Right forelimb (tissue), 1 donor: ENCODE measurements at regions not wholly inside any gene's neighbourhood (a gene's known extent, or its start where the extent isn't known, plus 50 kb on each side); places are given as distances from the start of the nearest gene placed in this dataset.
A peak's percentile ranks its signal among the peaks of the same experiment; 100 is the strongest.

Experiments
- DNase-seq: peaks from one replicate; pipeline ENCODE4 v3.0.0-alpha.2; 2018

DNA sequence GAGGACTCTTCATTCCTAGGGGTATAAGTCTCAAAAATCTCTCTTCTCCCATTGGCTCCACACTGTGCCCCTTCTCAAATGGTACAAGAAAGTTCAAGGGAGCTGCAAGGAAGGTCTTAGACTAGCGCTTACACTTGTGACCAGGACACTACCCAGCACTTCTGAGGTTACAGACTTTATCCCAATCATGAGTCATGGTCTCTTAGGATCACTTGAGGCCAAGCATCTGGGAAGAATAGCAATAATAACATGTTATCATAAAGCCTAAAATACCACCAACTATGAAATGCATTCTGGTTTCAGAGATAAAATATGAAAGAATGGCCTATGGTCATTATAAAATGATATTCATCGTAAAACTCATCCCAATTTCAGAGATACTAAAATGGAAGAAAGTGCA, 309.9 kb upstream of the PKDCC start:
- no peak for DNase-seq

DNA sequence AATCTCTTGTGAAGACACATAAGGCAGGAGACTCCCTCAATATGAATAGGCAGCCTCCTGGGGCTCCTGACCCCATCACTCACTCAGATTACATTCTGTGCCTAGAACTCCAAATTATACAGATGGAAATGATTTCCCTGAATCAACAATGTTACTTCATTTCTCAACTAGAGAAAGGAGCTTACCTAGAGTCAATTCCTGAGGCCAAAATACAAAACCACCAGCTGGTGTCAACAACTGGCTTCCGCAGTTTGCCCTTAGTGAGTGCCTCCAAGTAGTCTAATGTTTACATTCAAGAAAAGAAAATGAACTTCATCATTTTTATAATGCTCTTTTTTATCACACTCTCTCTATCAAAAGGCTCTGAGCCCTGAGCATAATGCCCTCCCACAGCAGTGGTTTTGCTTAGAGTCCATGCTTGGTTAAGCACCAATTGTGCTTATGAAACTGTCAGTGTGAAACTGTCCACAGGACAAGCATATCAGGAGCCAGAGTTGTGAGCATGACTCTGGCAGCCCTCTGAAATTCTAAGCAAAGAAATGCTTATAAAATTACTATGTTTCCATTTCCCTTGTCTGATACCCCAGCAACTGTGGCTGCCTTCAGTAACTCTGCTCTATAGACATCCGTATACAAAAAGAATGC, 305.7 kb upstream of the PKDCC start:
- DNase-seq, result no peak

DNA sequence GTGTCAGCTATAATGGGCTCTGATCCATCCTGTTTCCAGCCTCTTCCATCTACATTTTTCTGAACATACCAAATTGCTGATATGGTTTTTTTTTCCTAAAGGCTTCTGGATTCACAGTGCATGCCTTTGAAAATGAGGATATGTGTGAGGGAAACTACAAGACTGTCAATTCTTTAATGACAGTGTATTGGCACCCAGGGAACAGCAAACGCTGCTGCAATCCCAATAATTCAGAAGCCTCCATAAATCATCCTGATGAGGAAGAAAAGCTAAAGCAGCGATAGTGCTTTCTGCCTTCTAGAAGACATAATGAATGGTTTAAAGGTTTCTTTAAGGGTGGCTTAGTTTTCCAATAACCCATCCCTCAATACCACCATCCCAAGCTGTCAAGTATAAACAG, 304.5 kb upstream of the PKDCC start:
- DNase-seq, result no peak

DNA sequence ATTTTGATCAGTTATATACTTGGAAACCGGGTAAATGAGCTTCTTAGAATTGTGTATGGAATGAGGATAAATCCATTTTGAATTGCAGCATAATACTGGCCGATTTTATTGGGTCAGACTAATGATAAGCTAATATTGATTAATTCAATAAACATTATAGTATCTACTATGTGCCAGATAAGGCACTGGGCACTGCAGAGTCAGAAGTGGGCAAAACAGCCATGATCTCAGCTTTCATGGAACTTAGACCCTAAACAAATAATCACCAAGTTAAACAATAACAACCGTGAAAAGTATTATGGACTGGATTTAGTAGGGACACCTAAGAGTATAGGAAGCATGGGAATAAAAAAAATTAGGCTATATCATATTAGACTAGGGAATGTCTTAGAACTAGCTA, 297.0 kb upstream of the PKDCC start:
- DNase-seq, result no peak

DNA sequence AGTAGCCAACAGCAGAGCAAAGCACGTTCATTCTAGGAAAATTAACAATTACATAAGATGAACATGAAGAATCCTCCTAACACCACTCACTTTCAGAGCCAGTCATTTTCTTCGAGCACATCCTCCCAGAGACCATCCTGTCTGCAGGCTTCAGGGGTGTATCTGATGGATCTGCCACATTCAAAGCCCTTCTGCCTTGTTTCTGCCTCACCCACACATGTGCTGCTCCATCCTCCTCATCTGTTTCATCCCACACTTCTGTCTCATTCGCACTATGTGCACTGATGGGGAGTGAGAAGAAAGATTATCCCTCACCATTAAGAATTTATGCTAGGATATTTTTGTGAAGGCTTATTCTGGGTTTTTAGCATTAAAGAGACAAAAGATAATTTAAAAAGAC, 287.9 kb upstream of the PKDCC start:
- DNase-seq, result no peak

DNA sequence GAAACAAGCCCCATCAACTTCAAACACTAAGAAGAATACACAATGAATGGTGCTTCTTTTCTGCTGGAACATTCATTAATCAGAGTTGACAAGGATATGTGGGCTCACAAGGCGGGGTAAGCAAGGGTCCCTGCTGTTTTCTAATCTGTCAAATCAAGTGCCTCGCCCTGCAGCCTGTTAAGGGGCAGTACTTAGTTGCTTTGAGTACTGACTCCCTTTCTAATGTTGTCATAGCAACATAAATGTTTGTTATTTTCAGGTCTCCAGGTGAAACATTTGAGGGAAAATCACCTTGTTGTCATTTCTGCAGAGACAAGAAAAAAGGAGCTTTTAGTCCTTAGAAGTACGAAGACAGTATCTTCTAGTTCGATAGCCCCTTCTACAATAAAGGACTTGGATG, 284.7 kb upstream of the PKDCC start:
- no peak for DNase-seq

DNA sequence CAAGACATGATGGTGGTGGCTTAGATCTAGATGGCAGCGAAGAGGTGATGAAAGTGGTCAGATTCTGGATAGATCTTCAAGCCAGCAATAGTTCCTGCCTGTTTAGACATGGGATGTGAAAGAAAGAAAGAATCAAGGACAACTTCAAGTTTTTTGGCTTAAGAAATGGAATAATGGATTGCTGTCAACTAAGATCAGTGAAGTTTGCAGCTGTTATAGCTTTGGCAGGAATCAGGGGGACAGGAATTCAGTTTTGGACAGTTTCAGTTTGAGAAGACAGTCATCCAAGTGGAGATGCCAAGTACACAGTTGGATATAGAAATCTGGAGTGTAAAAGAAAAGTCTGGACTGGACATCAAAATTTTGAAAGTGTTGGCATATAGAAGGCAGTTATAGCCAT, 283.7 kb upstream of the PKDCC start:
- no peak for DNase-seq

DNA sequence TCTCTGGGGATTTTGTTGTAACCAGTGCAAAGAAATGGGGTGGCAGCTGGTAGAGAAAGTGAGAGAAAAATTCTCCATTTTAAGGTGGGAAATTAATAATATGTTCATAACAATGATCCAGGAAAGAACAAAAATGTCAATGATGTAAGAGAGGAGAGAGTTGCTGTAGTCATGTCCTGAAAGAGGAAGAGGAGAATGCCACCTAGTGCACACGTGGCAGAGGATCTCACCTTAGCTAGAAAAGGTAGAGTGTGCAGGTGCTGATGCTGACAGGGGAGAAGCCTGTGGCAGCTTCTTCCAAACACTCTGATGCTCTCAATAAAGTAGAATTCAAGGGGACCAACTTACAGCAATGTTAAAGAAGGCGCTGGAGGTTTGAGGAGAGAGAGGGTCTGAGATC, 282.9 kb upstream of the PKDCC start:
- no peak for DNase-seq

DNA sequence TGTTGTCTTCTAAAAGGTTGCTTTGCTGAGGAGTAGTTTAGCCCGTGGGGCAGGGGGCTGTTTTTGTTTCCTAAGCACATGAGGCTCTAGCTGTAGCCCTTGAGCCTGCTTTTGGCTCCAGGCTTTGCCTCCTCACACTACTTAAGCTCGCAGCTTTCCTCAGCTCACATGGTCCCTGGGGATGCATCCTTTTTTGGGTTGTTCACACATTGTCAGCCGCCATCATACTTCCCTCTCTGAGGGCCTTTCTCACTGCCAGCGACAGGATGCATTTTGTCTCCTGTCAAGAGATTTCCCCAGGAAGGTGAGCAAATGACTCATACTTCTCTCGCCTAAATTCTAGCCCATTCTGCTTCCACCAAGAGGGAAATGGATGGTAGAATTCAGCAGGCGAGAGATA, 279.5 kb upstream of the PKDCC start:
- DNase-seq, result no peak

DNA sequence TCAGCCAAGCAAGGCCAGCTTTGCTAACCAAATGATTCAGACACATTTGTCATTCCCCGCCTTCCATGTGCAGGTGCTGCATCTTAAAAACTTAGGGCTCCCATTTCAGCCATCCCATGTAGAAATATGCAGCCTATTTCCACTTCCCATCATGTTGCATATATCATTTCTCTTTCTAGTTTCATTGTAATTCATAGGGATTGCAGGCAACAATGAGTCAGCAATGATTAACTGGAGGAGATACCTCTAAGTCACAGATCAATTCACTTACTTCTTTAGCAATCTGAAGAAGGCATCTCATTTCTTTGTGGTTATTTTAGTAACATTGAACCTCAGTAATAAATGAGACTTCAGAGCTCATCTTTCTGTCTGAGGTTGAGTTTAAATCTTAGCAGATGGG, 276.1 kb upstream of the PKDCC start:
- DNase-seq, result no peak

DNA sequence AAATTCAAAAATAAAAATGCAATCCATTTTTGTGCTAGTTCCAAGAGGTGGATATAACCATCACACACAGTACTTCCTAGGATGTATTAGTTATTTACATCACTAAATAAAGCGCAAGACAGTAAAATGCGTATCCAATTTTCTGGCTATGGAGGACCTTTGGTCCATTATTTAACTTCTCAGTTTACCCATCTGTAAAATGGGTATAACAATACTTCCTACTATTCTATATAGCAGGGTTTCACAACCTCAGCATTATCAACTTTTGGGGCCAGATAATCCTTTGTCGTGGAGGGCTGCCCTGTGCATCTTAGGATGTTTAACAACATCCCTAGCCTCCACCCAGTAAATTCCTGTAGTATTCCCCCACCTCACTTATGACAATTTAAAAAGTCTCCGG, 275.1 kb upstream of the PKDCC start:
- DNase-seq, result no peak

DNA sequence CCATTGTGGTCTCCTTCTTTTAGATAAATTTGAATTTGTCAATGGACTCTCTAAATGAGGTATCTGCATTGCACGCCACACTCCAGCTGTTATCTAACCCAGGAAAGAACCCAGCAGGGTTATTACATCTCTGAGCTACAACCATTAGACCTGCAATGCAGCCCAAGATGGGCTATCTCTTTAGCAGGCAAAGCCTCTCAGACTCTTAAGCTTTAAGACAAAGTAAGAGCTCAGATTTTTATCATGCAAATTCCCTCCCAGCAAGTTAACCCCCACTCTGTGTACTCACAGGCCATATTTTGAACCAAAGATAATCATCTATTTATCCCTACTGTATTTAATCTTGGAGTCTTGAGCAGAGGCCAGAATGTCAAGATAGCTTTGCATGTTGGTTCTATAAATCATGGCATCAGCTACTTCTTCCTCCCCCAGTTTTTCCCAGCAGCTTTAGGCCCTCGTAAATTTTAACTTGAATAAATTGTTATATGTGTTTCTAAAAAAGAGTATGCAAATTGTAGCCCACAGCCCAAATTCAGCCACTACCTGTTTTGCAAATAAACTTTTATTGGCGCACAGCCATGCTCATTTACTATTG, 273.7 kb upstream of the PKDCC start:
- no peak for DNase-seq

DNA sequence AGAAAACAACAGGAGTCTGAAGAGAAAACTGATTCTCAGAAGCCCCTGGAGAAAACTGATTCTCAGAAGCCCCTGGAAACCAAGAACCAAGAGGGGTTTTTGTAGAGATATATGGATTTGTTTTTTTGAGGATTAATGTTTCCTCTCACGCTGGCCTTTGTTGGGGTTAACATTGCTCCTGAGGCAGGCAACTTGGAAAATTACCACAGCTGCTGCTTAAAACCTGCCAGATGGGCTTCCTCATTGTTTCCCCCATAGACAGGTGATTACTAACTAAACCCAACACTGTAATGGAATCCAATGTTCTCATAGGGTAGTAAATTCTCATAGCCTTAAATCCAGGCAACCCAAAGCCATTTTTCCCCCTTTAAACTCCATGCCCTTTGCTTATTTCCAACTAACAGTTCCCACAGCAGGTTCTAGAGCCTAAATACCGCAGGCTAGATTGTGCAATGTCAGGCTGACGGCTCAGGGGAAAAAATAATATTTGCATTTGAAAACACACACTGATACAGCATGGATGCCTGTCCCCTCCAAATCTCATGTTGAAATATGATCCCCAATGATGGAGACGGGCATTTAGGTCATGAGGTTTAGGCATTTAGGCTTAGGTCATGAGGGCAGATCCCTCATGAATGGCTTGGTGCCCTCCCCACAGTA, 272.3 kb upstream of the PKDCC start:
- no peak for DNase-seq

DNA sequence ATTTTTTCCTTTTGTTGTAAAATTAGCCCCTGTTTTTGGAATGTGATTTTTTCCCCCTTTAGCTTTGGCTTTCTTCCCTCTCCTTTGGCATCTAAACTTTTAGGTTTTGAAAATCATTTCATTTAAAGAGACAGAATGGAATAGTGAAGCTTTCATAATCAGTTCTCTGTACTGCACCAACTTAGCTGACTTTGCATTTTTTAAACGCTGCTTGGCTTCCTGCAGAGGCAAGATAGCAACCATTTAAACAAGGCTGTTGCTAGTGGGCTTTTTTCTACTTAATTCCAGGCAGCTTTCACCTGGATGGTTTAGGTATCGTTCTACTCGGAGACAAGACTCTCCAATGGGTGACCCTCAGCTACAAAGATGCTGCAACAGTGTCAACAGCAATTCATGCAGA, 267.9 kb upstream of the PKDCC start:
- DNase-seq, result no peak

DNA sequence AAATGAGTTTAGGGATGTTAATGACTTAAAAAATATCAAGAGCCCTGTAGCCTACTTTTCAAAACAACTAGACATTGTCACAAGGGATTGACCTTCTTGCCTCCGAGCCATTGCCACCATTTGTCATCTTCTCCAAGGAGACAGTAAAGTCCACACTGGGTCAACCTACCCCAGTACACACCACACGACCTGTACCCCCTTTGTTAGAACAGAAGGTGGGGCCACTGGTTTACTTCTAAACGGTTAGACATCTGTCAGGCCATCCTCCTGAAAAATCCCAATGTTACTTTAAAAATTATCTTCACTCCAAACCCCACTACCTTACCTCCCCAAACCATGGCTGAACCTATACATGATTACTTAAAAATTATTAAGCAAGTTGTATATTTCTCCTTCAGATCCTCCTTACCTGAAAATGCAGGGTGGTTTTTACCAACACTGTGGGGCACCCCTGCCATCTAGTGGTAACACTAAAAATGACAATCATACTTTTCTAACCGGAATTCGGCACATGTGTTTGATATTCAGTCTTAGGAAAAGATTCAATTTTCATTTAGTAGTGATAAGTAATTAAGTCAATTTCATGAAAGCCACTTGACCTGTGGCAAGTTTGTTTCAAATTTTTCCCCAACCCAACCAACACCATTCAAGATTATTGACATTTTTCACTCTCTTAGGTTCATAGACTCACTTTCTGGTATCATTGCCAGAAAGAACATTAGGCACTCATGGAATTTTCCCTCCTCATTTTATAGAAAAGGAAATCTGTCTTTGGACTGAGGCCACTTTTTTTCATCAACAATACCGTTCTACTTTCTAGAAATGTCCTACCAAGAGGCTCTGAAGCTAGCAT, 265.3 kb upstream of the PKDCC start:
- DNase-seq, result no peak

DNA sequence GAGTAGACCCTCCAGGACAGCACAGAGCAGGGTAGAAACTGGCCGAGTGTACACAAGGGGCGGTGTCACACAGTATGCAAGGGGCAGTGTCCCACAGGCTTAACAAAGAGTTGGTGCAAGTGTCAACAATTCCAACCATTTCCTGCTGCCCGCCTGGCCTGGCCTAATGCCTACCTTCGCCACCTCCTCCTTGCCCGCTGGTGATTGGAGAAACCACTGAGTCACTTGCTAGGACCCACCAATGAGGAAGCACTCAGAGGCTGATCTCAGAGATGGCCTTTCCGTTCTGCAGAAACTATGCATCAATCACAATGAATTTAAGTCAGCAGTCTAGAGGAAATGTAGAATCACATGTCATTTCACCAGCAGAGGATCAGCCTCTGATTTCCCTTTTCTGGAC, 263.3 kb upstream of the PKDCC start:
- DNase-seq, result no peak

DNA sequence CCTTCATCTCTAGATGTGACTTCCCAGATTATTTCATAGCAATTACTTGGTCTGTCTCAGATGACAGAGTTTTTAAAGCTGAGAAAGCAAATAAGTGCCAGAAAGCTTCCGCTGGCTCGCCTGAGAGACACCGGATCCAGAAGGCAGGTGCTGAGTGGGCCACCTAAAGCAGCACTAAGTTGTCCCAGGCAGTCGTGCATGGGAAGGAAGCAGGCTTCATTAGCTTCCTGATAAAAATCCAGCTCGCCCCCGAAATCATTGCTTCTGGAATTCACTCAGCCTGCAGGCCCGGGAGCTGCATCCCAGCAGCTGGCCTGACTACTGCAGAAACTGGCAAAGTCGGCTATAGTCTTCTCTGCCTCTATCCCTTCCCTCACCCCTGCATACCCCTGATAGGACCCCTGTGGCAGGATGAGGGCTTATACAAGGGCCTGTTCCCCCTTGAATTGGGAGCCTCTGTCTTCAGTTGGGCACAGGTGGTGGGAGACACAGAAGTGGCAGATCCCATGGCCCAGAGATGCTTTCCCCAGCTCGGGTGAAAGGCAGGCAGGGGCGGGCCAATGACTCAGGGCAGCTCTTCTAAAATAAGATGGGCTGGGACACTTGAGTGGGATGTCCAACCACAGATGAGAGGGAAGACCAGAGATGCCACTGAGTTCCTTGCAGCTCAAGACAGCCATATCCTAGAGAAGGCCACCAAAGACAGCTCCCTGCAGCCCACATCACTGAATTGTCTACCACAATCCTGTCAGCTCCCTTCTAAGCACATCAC, 262.4 kb upstream of the PKDCC start:
- DNase-seq, result no peak

DNA sequence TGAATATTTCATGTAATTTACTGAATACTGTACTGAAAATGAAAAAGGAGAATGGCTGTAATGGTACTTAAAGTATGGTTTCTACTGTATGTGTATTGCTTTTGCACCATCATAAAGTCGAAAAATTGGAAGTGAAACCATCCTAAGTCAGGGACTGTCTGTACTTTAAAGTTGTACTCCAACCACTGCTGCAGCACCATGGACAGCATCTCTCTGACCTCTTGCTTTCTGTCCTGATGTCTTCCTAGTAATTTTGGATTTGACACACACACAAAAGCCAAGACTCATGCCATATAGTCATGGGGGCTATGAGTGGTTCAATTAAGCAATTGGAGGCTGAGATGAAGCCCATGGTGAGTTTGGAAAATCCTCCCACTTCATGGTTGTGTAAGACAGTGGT, 256.3 kb upstream of the PKDCC start:
- peak; percentile 61 for DNase-seq

DNA sequence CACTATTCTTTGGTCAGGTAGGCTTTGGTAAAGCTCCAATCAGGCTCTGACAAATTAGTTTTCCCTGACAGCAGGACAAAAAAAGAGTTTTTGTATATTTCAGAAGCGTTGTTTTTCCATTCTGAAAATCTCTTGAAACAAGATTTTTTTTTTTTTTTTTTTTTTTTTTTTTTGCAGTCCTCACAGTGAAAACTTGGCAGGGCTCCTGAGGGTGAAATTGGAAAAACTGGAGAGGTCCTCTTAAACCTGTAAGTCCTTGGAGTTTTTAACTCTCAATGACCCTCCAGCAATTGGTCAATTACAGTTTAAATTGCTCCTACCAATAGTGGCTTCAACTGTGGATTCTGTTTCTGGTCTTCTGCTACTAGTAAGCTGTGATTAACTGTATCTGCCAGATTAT, 244.5 kb upstream of the PKDCC start:
- DNase-seq, result no peak

DNA sequence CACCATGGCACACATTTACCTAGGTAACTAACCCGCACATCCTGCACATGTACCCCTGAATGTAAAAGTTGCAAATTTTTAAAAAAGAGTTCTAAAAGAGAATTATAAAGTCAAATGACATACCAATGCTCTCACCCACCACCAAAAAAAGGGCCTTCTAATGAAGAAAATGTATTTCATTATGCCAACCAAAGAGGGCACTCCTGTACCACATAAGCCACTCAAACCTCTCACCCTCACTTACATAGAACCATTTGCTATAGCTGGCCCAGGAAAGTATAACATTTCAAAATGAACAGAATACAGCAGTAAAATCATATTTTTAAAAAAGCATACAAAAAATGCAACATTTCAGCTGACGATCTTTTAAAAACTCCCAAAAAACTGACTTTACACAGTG, 241.5 kb upstream of the PKDCC start:
- no peak for DNase-seq

DNA sequence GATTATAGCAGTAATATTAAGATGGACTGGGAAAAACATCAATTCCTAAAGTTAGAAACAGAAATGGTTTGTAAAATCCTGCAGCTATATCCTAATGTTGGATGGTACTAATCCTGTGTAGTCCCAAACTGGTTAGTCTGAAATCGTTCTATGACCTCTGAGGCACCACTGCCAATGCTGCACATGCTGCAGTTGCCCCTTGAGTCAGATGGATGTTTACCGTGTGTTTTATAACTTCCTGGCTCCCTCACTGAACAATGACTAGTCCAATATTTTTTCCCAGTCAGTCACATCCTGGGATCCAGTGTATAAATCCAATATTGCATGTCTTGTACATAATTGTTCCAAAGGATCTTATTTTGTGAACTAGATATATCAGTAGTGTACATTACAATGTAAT, 226.7 kb upstream of the PKDCC start:
- DNase-seq, result no peak

DNA sequence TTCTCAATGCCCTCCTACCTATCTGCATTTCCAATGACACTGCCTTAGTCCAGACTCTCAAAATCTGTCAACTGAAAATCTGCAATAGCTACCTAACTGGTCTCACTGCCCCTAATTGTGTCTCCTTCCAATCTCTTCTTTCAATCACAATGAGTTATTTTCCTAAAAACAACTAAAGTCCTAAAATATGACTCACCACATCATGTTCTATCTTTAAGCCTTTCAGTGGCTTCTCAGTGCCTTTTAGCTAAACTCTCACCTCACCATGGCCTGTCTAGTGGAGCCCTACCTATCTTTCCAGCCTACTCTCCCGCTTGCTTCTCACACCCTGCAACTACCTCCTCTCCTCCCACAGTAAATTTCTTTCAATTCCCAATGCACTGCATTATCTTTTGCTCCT, 220.9 kb upstream of the PKDCC start:
- no peak for DNase-seq

DNA sequence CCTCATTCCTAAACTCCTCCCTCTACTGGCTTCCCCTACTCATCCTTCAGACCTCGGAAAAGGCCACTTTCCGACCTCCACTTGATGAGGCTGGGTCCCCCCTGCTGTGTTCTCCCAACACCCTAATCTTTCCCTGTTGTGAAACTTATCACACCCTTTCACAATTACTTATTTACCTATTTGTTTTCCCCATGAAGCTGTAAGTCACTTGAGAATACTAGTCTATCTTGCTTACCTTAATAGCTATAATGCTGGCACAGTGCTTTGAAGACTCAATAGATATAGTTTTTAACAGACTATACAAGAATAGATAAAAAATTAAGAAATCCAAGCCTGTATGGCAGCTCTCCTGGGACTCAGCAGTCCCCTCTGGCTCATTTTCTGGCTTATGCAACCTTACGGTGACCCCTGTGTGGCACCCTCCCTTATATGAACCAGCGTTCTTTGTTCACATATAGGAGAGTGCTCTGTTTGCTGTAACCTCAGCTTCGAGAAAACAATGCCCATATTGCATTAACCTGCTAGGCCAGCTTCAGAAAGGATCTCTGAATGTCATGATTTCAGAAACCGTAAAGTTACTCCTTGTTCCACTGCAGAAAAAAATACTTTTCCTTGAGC, 220.4 kb upstream of the PKDCC start:
- DNase-seq, result no peak
